ENCODE measurements at regions not wholly inside any gene's neighbourhood (a gene's known extent, or its start where the extent isn't known, plus 50 kb on each side); places are given as distances from the start of the nearest gene placed in this dataset.

- TF ChIP-seq, protein P1, sequence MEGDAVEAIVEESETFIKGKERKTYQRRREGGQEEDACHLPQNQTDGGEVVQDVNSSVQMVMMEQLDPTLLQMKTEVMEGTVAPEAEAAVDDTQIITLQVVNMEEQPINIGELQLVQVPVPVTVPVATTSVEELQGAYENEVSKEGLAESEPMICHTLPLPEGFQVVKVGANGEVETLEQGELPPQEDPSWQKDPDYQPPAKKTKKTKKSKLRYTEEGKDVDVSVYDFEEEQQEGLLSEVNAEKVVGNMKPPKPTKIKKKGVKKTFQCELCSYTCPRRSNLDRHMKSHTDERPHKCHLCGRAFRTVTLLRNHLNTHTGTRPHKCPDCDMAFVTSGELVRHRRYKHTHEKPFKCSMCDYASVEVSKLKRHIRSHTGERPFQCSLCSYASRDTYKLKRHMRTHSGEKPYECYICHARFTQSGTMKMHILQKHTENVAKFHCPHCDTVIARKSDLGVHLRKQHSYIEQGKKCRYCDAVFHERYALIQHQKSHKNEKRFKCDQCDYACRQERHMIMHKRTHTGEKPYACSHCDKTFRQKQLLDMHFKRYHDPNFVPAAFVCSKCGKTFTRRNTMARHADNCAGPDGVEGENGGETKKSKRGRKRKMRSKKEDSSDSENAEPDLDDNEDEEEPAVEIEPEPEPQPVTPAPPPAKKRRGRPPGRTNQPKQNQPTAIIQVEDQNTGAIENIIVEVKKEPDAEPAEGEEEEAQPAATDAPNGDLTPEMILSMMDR (IDR thresholded peaks at IDR 0.05; ENCODE audit: insufficient read depth, low read depth, low read length): no peak
- no peak for TF ChIP-seq EZH2 (IDR thresholded peaks at IDR 0.05; ENCODE audit: insufficient read depth, low read length)
These were observed 50.7 kb upstream of the ADORA2B start for GRCh38 chr17:15894258-15894657.
